ENCODE measurements at regions not wholly inside any gene's neighbourhood (a gene's known extent, or its start where the extent isn't known, plus 50 kb on each side); places are given as distances from the start of the nearest gene placed in this dataset.

DNA sequence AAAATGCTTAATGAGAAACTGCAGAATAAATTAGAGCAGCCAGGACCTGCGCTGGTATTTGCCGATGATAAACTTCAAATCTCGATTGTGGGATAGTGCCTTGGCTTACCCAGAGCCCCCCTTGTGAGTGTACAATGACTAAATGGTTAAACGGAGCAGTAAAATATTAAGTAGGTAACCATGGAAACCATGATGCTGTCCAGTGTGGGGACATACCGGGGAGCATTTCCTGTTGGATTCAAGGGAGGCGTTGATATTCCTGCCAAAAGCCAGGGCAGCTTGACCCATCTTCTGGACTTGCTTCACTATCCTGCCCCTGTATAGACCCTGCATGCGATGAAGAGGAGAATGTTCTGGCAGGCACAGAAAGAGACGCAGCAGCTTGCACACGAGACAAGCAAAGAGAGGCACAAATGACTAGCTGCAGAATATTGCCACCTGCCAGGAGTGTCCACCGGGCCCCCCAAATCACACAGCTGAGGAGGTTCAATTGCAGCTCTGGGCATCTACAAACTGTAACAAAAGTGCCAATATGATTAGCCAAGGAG, 255.3 kb upstream of the TSHZ3 start:
- Histone ChIP-seq H3K9me3 (ENCODE audit: control insufficient read depth in 4 of 4, low read length in 3 of 4) (no peaks in the 10 kb centered on the region), H3K27me3 (ENCODE audit: control insufficient read depth in 4 of 4, insufficient read depth in 4 of 4, low read length in 3 of 4) (peaks cover 0 to 4% (median 0%) of the 10 kb centered on the region in 4 donors), H3K36me3 (ENCODE audit: control insufficient read depth in 4 of 4, insufficient read depth in 3 of 4, low read depth in 1 of 4, low read length in 3 of 4) (peaks cover 0 to 2% (median 0%) of the 10 kb centered on the region in 4 donors), H3K4me3 (ENCODE audit: low read depth in 1 of 3, low read length in 3 of 3) (no peak overlapping the region), H3K4me1 (ENCODE audit: control insufficient read depth in 4 of 4, insufficient read depth in 4 of 4, low read length in 3 of 4) (no peaks in the 10 kb centered on the region), H3K9ac (ENCODE audit: low read depth in 1 of 2, low read length in 2 of 2) (no peak overlapping the region), H3K27ac (ENCODE audit: low read depth in 1 of 2, low read length in 2 of 2) (no peak overlapping the region)
- TF ChIP-seq JUND (IDR thresholded peaks at IDR 0.05) (no peak), CTCF (IDR thresholded peaks at IDR 0.05; ENCODE audit: low read depth, low read length, missing input control) (no peak), GABPA (IDR thresholded peaks at IDR 0.05 in 1 of 2, conservative IDR thresholded peaks at IDR 0.05 in 1 of 2) (no peak), EGR1 (IDR thresholded peaks at IDR 0.05; ENCODE audit: low read depth in 2 of 2) (no peak), HNF4G (IDR thresholded peaks at IDR 0.05) (no peak), YY1 (IDR thresholded peaks at IDR 0.05) (no peak), RXRA (IDR thresholded peaks at IDR 0.05) (no peak), FOXA2 (IDR thresholded peaks at IDR 0.05) (no peak), FOXA1 (IDR thresholded peaks at IDR 0.05) (no peak), HNF4A (conservative IDR thresholded peaks at IDR 0.05) (no peak)
- TF ChIP-seq, protein P1, sequence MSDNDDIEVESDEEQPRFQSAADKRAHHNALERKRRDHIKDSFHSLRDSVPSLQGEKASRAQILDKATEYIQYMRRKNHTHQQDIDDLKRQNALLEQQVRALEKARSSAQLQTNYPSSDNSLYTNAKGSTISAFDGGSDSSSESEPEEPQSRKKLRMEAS (IDR thresholded peaks at IDR 0.05) = no peak
- TF ChIP-seq, protein P2, sequence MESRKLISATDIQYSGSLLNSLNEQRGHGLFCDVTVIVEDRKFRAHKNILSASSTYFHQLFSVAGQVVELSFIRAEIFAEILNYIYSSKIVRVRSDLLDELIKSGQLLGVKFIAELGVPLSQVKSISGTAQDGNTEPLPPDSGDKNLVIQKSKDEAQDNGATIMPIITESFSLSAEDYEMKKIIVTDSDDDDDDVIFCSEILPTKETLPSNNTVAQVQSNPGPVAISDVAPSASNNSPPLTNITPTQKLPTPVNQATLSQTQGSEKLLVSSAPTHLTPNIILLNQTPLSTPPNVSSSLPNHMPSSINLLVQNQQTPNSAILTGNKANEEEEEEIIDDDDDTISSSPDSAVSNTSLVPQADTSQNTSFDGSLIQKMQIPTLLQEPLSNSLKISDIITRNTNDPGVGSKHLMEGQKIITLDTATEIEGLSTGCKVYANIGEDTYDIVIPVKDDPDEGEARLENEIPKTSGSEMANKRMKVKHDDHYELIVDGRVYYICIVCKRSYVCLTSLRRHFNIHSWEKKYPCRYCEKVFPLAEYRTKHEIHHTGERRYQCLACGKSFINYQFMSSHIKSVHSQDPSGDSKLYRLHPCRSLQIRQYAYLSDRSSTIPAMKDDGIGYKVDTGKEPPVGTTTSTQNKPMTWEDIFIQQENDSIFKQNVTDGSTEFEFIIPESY (IDR thresholded peaks at IDR 0.05) = no peak
- TF ChIP-seq, protein P3, sequence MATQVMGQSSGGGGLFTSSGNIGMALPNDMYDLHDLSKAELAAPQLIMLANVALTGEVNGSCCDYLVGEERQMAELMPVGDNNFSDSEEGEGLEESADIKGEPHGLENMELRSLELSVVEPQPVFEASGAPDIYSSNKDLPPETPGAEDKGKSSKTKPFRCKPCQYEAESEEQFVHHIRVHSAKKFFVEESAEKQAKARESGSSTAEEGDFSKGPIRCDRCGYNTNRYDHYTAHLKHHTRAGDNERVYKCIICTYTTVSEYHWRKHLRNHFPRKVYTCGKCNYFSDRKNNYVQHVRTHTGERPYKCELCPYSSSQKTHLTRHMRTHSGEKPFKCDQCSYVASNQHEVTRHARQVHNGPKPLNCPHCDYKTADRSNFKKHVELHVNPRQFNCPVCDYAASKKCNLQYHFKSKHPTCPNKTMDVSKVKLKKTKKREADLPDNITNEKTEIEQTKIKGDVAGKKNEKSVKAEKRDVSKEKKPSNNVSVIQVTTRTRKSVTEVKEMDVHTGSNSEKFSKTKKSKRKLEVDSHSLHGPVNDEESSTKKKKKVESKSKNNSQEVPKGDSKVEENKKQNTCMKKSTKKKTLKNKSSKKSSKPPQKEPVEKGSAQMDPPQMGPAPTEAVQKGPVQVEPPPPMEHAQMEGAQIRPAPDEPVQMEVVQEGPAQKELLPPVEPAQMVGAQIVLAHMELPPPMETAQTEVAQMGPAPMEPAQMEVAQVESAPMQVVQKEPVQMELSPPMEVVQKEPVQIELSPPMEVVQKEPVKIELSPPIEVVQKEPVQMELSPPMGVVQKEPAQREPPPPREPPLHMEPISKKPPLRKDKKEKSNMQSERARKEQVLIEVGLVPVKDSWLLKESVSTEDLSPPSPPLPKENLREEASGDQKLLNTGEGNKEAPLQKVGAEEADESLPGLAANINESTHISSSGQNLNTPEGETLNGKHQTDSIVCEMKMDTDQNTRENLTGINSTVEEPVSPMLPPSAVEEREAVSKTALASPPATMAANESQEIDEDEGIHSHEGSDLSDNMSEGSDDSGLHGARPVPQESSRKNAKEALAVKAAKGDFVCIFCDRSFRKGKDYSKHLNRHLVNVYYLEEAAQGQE (IDR thresholded peaks at IDR 0.05) = no peak
- WGBS = 69% methylated on average over 10 of the region's 10 CpGs
- DNase-seq (ENCODE audit: low spot score) = no peak

DNA sequence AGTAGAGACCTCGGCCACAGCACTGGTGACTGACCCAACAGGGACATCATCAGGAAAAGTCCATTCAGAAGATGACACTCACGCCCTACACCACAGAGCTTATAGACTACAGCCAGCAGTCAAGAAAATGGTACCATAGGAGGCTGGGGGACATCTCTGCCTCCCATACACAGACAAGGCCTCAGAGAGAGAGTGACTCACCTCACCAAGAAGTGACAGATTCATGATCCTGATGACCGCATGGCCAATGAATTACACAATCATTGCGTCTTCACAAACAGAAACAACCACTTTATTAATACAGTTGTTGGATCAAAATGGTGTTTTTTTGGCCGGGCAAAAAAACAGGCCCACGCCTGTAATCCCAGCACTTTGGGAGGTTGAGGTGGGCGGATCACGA, 260.8 kb upstream of the TSHZ3 start:
- Histone ChIP-seq H3K9ac (ENCODE audit: low read depth in 1 of 2, low read length in 2 of 2) (no peak overlapping the region), H3K27ac (ENCODE audit: low read depth in 1 of 2, low read length in 2 of 2) (no peak overlapping the region), H3K9me3 (ENCODE audit: control insufficient read depth in 4 of 4, low read length in 3 of 4) (peaks cover 0 to 2% (median 0%) of the 10 kb centered on the region in 4 donors), H3K4me1 (ENCODE audit: control insufficient read depth in 4 of 4, insufficient read depth in 4 of 4, low read length in 3 of 4) (no peaks in the 10 kb centered on the region), H3K4me3 (ENCODE audit: low read depth in 1 of 3, low read length in 3 of 3) (no peak overlapping the region), H3K27me3 (ENCODE audit: control insufficient read depth in 4 of 4, insufficient read depth in 4 of 4, low read length in 3 of 4) (peaks cover 0 to 4% (median 0%) of the 10 kb centered on the region in 4 donors), H3K36me3 (ENCODE audit: control insufficient read depth in 4 of 4, insufficient read depth in 3 of 4, low read depth in 1 of 4, low read length in 3 of 4) (no peaks in the 10 kb centered on the region)
- WGBS = 81% methylated on average over 8 of the region's 8 CpGs
- no peak for DNase-seq (ENCODE audit: low spot score)
- no peak for TF ChIP-seq RXRA (IDR thresholded peaks at IDR 0.05)
- TF ChIP-seq, protein P1 (IDR thresholded peaks at IDR 0.05) = no peak
- TF ChIP-seq, protein P2 (IDR thresholded peaks at IDR 0.05) = no peak
- TF ChIP-seq EGR1 (IDR thresholded peaks at IDR 0.05; ENCODE audit: low read depth in 2 of 2) = no peak
- TF ChIP-seq RAD21 (IDR thresholded peaks at IDR 0.05) = no peak
- no peak for TF ChIP-seq TAF1 (conservative IDR thresholded peaks at IDR 0.05)
- TF ChIP-seq, protein P3 (IDR thresholded peaks at IDR 0.05) = no peak
